Right forelimb (tissue), 1 donor: ENCODE measurements at regions not wholly inside any gene's neighbourhood (a gene's known extent, or its start where the extent isn't known, plus 50 kb on each side); places are given as distances from the start of the nearest gene placed in this dataset.
A peak's percentile ranks its signal among the peaks of the same experiment; 100 is the strongest.

Experiments used
- DNase-seq: peaks from one replicate; pipeline ENCODE4 v3.0.0-alpha.2; 2018

DNA sequence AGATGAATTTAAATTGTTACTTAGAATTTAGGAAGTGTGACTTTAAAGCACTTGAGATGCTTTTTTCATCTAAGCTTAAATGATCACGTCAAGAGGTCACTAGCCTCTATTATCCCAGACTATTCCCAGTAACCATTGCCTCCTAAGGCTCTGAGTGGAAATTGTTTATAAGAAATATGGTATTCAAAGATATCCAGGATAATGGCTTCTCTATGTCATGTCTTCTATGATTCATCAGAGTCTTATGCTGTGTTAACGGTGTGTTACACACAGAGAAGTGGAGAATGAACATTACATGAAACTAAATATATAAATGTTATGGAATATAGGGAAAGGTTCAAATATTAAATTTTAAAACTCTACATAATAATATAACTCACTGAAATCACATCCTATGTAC is 79.8 kb upstream of the NBEA start:
- no peak for DNase-seq

- DNase-seq: no peak
These were observed 79.4 kb upstream of the NBEA start for GRCh38 chr13:34862716-34863115.

DNA sequence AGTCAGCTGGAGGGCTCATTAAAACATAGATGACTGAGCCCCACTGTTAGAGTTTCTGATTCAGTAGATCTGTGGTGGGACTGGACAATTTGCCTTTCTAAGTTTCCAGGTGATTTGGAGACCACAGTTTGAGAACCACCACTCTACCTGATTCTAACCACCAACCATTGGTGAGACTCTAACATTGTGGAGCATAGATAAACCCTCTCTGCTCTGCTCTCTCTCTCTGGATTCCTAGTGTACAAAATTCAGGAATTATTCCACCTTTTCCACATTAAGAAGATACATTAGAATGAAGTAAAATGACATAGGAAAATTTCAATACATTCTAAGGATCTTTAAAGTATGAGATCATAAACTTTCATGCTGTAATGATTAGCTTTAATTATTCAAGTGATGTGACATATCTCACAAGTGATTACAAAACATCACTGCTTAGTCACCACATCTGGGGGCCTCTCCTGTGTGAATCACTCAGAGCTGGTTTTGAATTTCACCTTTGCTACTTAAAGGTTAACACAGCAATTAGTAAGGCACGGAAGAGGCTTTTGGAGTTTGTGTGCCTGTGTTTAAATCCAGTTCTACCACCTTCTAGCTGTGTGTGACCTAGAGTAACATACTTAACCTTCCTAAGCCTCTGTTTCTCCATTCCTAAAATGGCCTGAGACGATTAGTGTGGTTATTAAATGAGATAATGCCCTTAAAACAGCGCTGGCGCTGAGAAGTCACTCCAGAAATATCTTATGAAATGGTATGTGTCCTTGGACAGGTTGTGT is 78.5 kb upstream of the NBEA start:
- DNase-seq: no peak

GRCh38 chr13:34864671-34865070 is 77.4 kb upstream of the NBEA start:
- no peak for DNase-seq

GRCh38 chr13:34867590-34867989 is 74.5 kb upstream of the NBEA start:
- DNase-seq: no peak

GRCh38 chr13:34868733-34869132 is 73.3 kb upstream of the NBEA start:
- DNase-seq: no peak

- DNase-seq: no peak
These were observed 72.4 kb upstream of the NBEA start for GRCh38 chr13:34869696-34870095.

GRCh38 chr13:34878329-34878728 is 63.7 kb upstream of the NBEA start:
- no peak for DNase-seq

GRCh38 chr13:34879851-34880250 is 62.2 kb upstream of the NBEA start:
- no peak for DNase-seq

GRCh38 chr13:34881494-34881893 is 60.6 kb upstream of the NBEA start:
- DNase-seq: no peak

- peak; percentile 66 for DNase-seq
These were observed 58.7 kb upstream of the NBEA start for GRCh38 chr13:34883396-34883795.

DNA sequence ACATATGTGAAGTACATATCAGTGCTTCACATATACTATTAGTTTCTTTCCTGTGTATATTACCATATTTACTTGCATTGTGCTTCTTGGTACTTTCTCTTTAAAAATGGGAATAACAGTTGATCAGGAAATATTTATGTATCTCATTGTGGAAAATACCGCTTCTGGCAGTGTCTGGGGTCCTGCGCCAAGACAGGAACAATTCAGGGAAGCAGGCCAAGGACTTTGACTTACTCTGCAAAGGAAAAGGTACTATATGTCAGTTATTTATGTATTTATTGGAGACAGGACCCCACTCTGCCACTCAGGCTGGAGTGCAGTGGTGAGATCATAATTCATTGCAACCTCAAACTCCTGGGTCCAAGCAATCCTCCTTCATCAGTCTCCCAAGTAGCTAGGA is 57.7 kb upstream of the NBEA start:
- DNase-seq: no peak

GRCh38 chr13:34886121-34886875 is 55.8 kb upstream of the NBEA start:
- DNase-seq: no peak

GRCh38 chr13:34886987-34887386 is 55.1 kb upstream of the NBEA start:
- no peak for DNase-seq
